GM23338 (cell line): ENCODE measurements at regions not wholly inside any gene's neighbourhood (a gene's known extent, or its start where the extent isn't known, plus 50 kb on each side); places are given as distances from the start of the nearest gene placed in this dataset.

Source experiments
- ATAC-seq: fragments of 200-7000 bp; cut with Tn5 transposase; 3 replicates; pipeline ENCODE4 v1.9.1; 2020
- DNase-seq: peaks from one replicate; pipeline ENCODE4 v3.0.0-alpha.2; 2015; ENCODE audit warnings: low spot score
- H2AFZ ChIP-seq: fragments of 200-600 bp; sonication (generic); 2 replicates; pipeline ENCODE4 v1.8.0; 2016; ENCODE audit warnings: antibody characterized with exemption, mild to moderate bottlenecking, moderate library complexity
- H3F3A ChIP-seq: fragments of 200-600 bp; sonication (generic); replicated peaks from 2 replicates; pipeline ENCODE4 v1.8.0; 2017; ENCODE audit warnings: antibody characterized with exemption, mixed run types, low read depth
- H3K27ac ChIP-seq: fragments of 200-600 bp; sonication (generic); 2 replicates; pipeline ENCODE4 v1.6.1; 2016; ENCODE audit warnings: low read depth
- H3K27me3 ChIP-seq: fragments of 200-600 bp; sonication (generic); 2 replicates; pipeline ENCODE4 v1.8.0; 2016; ENCODE audit warnings: mild to moderate bottlenecking, mixed run types, moderate library complexity; ENCODE audit not compliant: insufficient read depth
- H3K36me3 ChIP-seq: fragments of 200-600 bp; sonication (generic); 2 replicates; pipeline ENCODE4 v1.8.0; 2016; ENCODE audit warnings: mild to moderate bottlenecking; ENCODE audit not compliant: insufficient read depth
- H3K4me1 ChIP-seq: fragments of 200-600 bp; sonication (generic); 2 replicates; pipeline ENCODE4 v1.8.0; 2016; ENCODE audit warnings: mild to moderate bottlenecking, moderate library complexity; ENCODE audit not compliant: insufficient read depth
- H3K4me2 ChIP-seq: fragments of 200-600 bp; sonication (generic); 2 replicates; pipeline ENCODE4 v1.7.1; 2017; ENCODE audit warnings: mixed run types
- H3K4me3 ChIP-seq: fragments of 200-600 bp; sonication (generic); 2 replicates; pipeline ENCODE4 v1.6.1; 2016; ENCODE audit warnings: mixed run types
- H3K79me2 ChIP-seq: fragments of 200-600 bp; sonication (generic); replicated peaks from 2 replicates; pipeline ENCODE4 v1.8.0; 2017; ENCODE audit warnings: mild to moderate bottlenecking; ENCODE audit not compliant: insufficient read depth
- H3K9me2 ChIP-seq: fragments of 200-600 bp; sonication (generic); 2 replicates; pipeline ENCODE4 v1.8.0; 2017; ENCODE audit not compliant: insufficient read depth
- H4K20me1 ChIP-seq: fragments of 200-600 bp; sonication (generic); replicated peaks from 2 replicates; pipeline ENCODE4 v1.8.0; 2017; ENCODE audit warnings: mild to moderate bottlenecking; ENCODE audit not compliant: insufficient read depth
- H3K27ac Mint-ChIP-seq: 2 replicates; pipeline ENCODE4 v1.8.0; 2020; ENCODE audit warnings: inconsistent platforms, mild to moderate bottlenecking, moderate library complexity, mixed read lengths
- H3K27me3 Mint-ChIP-seq: 3 replicates; pipeline ENCODE4 v1.8.0; 2022; ENCODE audit warnings: low read depth, mild to moderate bottlenecking, moderate library complexity, mixed read lengths, inconsistent platforms; ENCODE audit not compliant: insufficient read depth, poor library complexity
- H3K36me3 Mint-ChIP-seq: 3 replicates; pipeline ENCODE4 v1.8.0; 2021; ENCODE audit warnings: low read depth, mild to moderate bottlenecking, inconsistent platforms, moderate library complexity, mixed read lengths
- H3K4me1 Mint-ChIP-seq: 3 replicates; pipeline ENCODE4 v1.8.0; 2020; ENCODE audit warnings: mild to moderate bottlenecking, inconsistent platforms, mixed read lengths
- H3K4me3 Mint-ChIP-seq: 3 replicates; pipeline ENCODE4 v1.8.0; 2021; ENCODE audit warnings: moderate library complexity, mild to moderate bottlenecking, inconsistent platforms, mixed read lengths
- H3K9me3 Mint-ChIP-seq: 3 replicates; pipeline ENCODE4 v1.8.0; 2020; ENCODE audit warnings: moderate library complexity, mild to moderate bottlenecking, inconsistent platforms, mixed read lengths
- CREB1 ChIP-seq: fragments of 250-450 bp; sonication (Bioruptor Pico); IDR thresholded peaks from 2 replicates; pipeline ENCODE4 v1.5.0; 2020; ENCODE audit warnings: low read depth, mild to moderate bottlenecking, moderate library complexity
- ETS1 ChIP-seq: IDR thresholded peaks from 2 replicates; pipeline ENCODE4 v1.6.1; 2016; ENCODE audit warnings: antibody characterized with exemption
- EZH2 ChIP-seq: fragments of 200-600 bp; sonication (generic); IDR thresholded peaks from one replicate; pipeline ENCODE4 v1.8.0; 2017; ENCODE audit warnings: antibody characterized with exemption, mild to moderate bottlenecking, low read depth; ENCODE audit not compliant: unreplicated experiment
- EZH2phosphoT487 ChIP-seq: fragments of 200-600 bp; sonication (generic); IDR thresholded peaks from one replicate; pipeline ENCODE4 v1.8.1; 2018; ENCODE audit warnings: antibody characterized with exemption; ENCODE audit not compliant: unreplicated experiment
- STAT1 ChIP-seq: IDR thresholded peaks from one replicate; pipeline ENCODE4 v1.6.1; 2016; ENCODE audit warnings: antibody characterized with exemption; ENCODE audit not compliant: unreplicated experiment
- ZNF331 ChIP-seq: fragments of 250-450 bp; sonication (Bioruptor Pico); IDR thresholded peaks from 2 replicates; pipeline ENCODE4 v1.5.0; 2020; ENCODE audit warnings: low read depth, mild to moderate bottlenecking, moderate library complexity
- ZNF462 ChIP-seq: fragments of 250-450 bp; sonication (Bioruptor Pico); IDR thresholded peaks from 2 replicates; pipeline ENCODE4 v1.5.0; 2020; ENCODE audit warnings: mild to moderate bottlenecking, moderate library complexity

DNA sequence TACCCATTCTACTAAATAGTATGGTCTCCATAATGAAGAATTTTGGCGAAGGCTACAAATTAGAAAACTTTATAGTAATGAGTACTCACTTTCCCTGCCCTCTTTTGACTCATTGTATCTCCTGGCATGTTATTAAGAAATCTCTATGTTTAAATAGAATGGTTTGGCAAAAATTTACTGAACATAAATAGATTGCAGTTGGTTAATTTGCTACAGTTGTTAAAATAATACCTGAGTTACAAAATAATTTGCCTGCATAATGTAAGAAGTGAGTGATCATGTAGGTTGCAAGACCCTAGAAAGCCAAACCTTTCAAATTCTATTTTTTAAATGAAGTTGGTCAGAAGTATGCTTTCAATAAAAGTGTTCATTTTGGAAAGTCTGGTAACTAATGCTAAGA is 176.8 kb upstream of the AHR start:
- Mint-ChIP-seq H3K36me3 (no peaks in the 10 kb centered on the region), H3K4me1 (peaks cover 12% of the 10 kb centered on the region), H3K4me3 (no peak overlapping the region), H3K9me3 (no peaks in the 10 kb centered on the region), H3K27me3 (peaks cover 1% of the 10 kb centered on the region), H3K27ac (no peak overlapping the region)
- no peak overlapping the region for H2AFZ ChIP-seq
- TF ChIP-seq ETS1 (no peak), STAT1 (no peak), EZH2 (no peak), ZNF331 (no peak), CREB1 (no peak)
- H4K20me1 ChIP-seq: no peaks in the 10 kb centered on the region
- H3K4me1 ChIP-seq: peaks cover 10% of the 10 kb centered on the region; the same call in 1 of the 2 replicates
- no peaks in the 10 kb centered on the region for H3K36me3 ChIP-seq
- H3K4me3 ChIP-seq: no peak overlapping the region
- ATAC-seq (no peak), DNase-seq (no peak)
- no peaks in the 10 kb centered on the region for H3K79me2 ChIP-seq
- H3K9me2 ChIP-seq: no peaks in the 10 kb centered on the region
- H3F3A ChIP-seq: no peaks in the 10 kb centered on the region
- no peak overlapping the region for H3K4me2 ChIP-seq
- no peak overlapping the region for H3K27ac ChIP-seq
- no peaks in the 10 kb centered on the region for H3K27me3 ChIP-seq

GRCh38 chr7:17123020-17123419 is 175.4 kb upstream of the AHR start:
- ATAC-seq: no peak
- Mint-ChIP-seq H3K4me1 (peaks cover 12% of the 10 kb centered on the region), H3K4me3 (no peak overlapping the region), H3K9me3 (no peaks in the 10 kb centered on the region), H3K27ac (peak overlapping the region; percentile 12; the same call in 1 of the 2 replicates), H3K36me3 (no peaks in the 10 kb centered on the region), H3K27me3 (peaks cover 2% of the 10 kb centered on the region)
- H2AFZ ChIP-seq: no peak overlapping the region
- no peak overlapping the region for H3K27ac ChIP-seq
- no peak overlapping the region for H3K4me2 ChIP-seq
- H3K79me2 ChIP-seq: no peaks in the 10 kb centered on the region
- no peak overlapping the region for H3K4me3 ChIP-seq
- TF ChIP-seq ZNF331: no peak
- no peak for TF ChIP-seq EZH2phosphoT487
- H3K36me3 ChIP-seq: no peaks in the 10 kb centered on the region
- H4K20me1 ChIP-seq: no peaks in the 10 kb centered on the region
- no peaks in the 10 kb centered on the region for H3F3A ChIP-seq
- no peak for DNase-seq
- no peaks in the 10 kb centered on the region for H3K9me2 ChIP-seq
- H3K27me3 ChIP-seq: no peaks in the 10 kb centered on the region
- peaks cover 10% of the 10 kb centered on the region; the same call in 1 of the 2 replicates for H3K4me1 ChIP-seq

DNA sequence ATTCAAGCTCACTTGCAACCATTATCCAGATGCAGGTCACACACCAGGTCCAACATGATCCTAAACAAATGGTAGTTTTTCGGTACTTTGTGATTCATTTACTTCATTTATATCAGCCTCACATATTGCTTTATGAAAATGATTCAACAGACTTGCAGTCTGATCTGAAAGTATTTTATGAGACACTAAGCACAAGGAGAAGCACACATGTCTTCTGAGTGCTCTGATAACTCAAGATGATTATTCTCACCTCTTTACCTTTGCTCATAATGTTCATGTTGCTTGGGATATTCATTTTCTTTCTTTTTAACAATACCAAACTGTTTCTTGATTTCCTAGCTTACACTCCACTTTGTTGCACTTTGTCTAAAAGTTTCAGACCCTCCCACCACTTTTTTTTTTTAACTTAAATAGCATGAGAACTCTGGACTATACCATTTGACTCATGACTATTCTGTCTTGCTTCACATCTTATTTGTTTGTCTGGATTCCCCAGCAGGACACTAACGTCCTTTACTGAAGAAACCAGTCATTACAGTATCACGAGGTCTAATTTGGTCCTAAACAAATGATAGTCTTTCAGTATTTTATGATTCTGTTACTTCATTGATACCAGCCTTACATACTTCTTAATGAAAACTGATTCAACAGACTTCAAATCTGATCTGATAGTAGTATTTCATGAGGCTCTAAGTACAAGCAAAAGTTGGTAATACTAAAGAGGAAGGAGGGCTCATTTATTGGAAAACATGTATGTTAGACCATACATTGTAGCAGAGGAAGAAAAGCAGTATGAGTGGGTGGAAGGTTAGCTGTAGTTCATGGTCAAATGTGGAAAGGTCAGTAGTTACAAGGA is 171.8 kb upstream of the AHR start:
- Histone ChIP-seq H3K4me3 (no peak overlapping the region), H3K36me3 (no peaks in the 10 kb centered on the region), H3K4me1 (peaks cover 10% of the 10 kb centered on the region; the same call in 1 of the 2 replicates), H3K79me2 (no peaks in the 10 kb centered on the region), H4K20me1 (no peaks in the 10 kb centered on the region), H3F3A (no peaks in the 10 kb centered on the region), H3K27me3 (no peaks in the 10 kb centered on the region), H3K4me2 (no peak overlapping the region), H3K9me2 (no peaks in the 10 kb centered on the region), H2AFZ (no peak overlapping the region), H3K27ac (no peak overlapping the region)
- Mint-ChIP-seq H3K36me3 (no peaks in the 10 kb centered on the region), H3K4me3 (no peak overlapping the region), H3K27me3 (peaks cover 2% of the 10 kb centered on the region), H3K27ac (no peak overlapping the region), H3K4me1 (peaks cover 15% of the 10 kb centered on the region), H3K9me3 (no peaks in the 10 kb centered on the region)
- ATAC-seq: no peak
- no peak for DNase-seq
- no peak for TF ChIP-seq ZNF462 (CRISPR knock-in tag)
- TF ChIP-seq ETS1: no peak
